GM21825 (cell line): ENCODE measurements at regions not wholly inside any gene's neighbourhood (a gene's known extent, or its start where the extent isn't known, plus 50 kb on each side); places are given as distances from the start of the nearest gene placed in this dataset.

Source experiments
- ATAC-seq: cut with Tn5 transposase; IDR thresholded peaks from one replicate; pipeline ENCODE4 v1.9.1; 2021; ENCODE audit warnings: mild to moderate bottlenecking, moderate library complexity; ENCODE audit not compliant: unreplicated experiment

- no peak for ATAC-seq
Observed at GRCh38 chr14:85382341-85382740, 147.6 kb upstream of the FLRT2 start.

- no peak for ATAC-seq
Observed at GRCh38 chr14:85387181-85387580, 142.8 kb upstream of the FLRT2 start.

GRCh38 chr14:85390236-85390635 lies 139.7 kb upstream of the FLRT2 start:
- no peak for ATAC-seq

GRCh38 chr14:85391455-85391854 lies 138.5 kb upstream of the FLRT2 start:
- ATAC-seq: no peak

- no peak for ATAC-seq
Observed at GRCh38 chr14:85391892-85392291, 138.1 kb upstream of the FLRT2 start.

GRCh38 chr14:85399186-85399585 lies 130.8 kb upstream of the FLRT2 start:
- no peak for ATAC-seq

- no peak for ATAC-seq
Observed at GRCh38 chr14:85400678-85401077, 129.3 kb upstream of the FLRT2 start.

- no peak for ATAC-seq
Observed at GRCh38 chr14:85401384-85401783, 128.6 kb upstream of the FLRT2 start.

GRCh38 chr14:85402569-85403162 lies 127.3 kb upstream of the FLRT2 start:
- ATAC-seq: no peak

- ATAC-seq: no peak
Observed at GRCh38 chr14:85409481-85410210, 120.3 kb upstream of the FLRT2 start.

GRCh38 chr14:85412756-85413155 lies 117.2 kb upstream of the FLRT2 start:
- no peak for ATAC-seq

- ATAC-seq: no peak
Observed at GRCh38 chr14:85413836-85414526, 116.0 kb upstream of the FLRT2 start.

- ATAC-seq: no peak
Observed at GRCh38 chr14:85415015-85415712, 114.8 kb upstream of the FLRT2 start.

GRCh38 chr14:85416771-85417170 lies 113.2 kb upstream of the FLRT2 start:
- ATAC-seq: no peak

- ATAC-seq: no peak
Observed at GRCh38 chr14:85417396-85417795, 112.5 kb upstream of the FLRT2 start.

- ATAC-seq: no peak
Observed at GRCh38 chr14:85418721-85419120, 111.2 kb upstream of the FLRT2 start.

GRCh38 chr14:85420278-85420677 lies 109.7 kb upstream of the FLRT2 start:
- ATAC-seq: no peak

GRCh38 chr14:85420707-85421106 lies 109.2 kb upstream of the FLRT2 start:
- no peak for ATAC-seq

GRCh38 chr14:85421186-85421877 lies 108.6 kb upstream of the FLRT2 start:
- no peak for ATAC-seq

GRCh38 chr14:85423889-85424288 lies 106.1 kb upstream of the FLRT2 start:
- no peak for ATAC-seq

- ATAC-seq: no peak
Observed at GRCh38 chr14:85425507-85425906, 104.4 kb upstream of the FLRT2 start.
